ENCODE measurements at regions not wholly inside any gene's neighbourhood (a gene's known extent, or its start where the extent isn't known, plus 50 kb on each side); places are given as distances from the start of the nearest gene placed in this dataset.

GRCh38 chr5:60357302-60357701, 342.7 kb downstream of the DEPDC1B start:
- no peaks in the 10 kb centered on the region for H3K36me3 Mint-ChIP-seq
- H3K4me3 Mint-ChIP-seq, result no peak overlapping the region
- DNase-seq (ENCODE audit: low spot score), result no peak
- H3K27me3 Mint-ChIP-seq, result no peaks in the 10 kb centered on the region
- H3K9me3 Mint-ChIP-seq, result peaks cover 3% of the 10 kb centered on the region
- no peaks in the 10 kb centered on the region for H3K4me1 Mint-ChIP-seq (ENCODE audit: low read depth in 2 of 2)
- ATAC-seq, result no peak
- no peak overlapping the region for H3K27ac Mint-ChIP-seq

DNA sequence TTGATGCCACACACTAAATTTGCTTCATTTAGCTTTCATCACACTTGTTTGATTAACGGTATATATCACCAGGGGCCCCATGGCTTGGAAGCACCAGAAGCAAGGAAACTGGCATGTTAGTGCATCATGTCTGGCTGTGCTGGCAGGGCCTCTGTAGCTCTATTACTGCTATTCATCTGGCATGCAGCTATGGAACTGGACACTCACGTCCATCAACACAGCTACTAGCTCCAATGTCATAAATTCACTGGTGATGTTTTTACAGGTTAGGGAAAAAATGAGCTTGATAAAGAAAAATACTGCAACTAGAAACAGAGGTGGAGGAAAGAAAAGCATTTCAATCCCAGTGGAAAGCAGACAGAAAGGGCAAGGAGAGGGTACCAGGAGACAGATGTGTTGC, 343.2 kb downstream of the DEPDC1B start:
- Mint-ChIP-seq H3K36me3 (no peaks in the 10 kb centered on the region), H3K9me3 (peaks cover 6% of the 10 kb centered on the region), H3K27ac (no peak overlapping the region), H3K4me1 (ENCODE audit: low read depth in 2 of 2) (no peaks in the 10 kb centered on the region), H3K4me3 (no peak overlapping the region), H3K27me3 (no peaks in the 10 kb centered on the region)
- ATAC-seq, result no peak
- no peak for DNase-seq (ENCODE audit: low spot score)

DNA sequence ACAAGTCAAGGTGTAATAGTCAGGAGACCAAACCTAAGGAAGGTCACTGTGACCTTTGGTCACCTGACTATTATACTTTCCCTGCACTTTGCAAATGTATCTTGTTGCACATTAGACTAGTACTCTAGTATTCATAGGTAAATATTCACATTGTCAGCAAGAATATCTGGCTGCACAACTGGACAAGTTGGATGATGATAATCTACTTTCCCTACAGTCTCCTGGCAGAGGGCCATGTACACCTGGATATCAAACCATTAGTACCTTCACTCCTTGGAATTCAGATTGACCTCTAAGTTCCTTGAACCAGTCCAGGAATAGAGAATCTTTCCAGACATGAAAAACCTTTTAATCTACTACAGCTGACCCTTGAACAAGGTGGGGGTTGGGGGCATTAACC, 344.8 kb downstream of the DEPDC1B start:
- ATAC-seq (no peak), DNase-seq (ENCODE audit: low spot score) (no peak)
- Mint-ChIP-seq H3K9me3 (peaks cover 6% of the 10 kb centered on the region), H3K27me3 (no peaks in the 10 kb centered on the region), H3K4me1 (ENCODE audit: low read depth in 2 of 2) (no peaks in the 10 kb centered on the region), H3K27ac (no peak overlapping the region), H3K4me3 (no peak overlapping the region), H3K36me3 (no peaks in the 10 kb centered on the region)

- H3K4me3 Mint-ChIP-seq, result no peak overlapping the region
- no peaks in the 10 kb centered on the region for H3K36me3 Mint-ChIP-seq
- DNase-seq (ENCODE audit: low spot score) (no peak), ATAC-seq (no peak)
- H3K27ac Mint-ChIP-seq, result no peak overlapping the region
- H3K9me3 Mint-ChIP-seq, result peaks cover 3% of the 10 kb centered on the region
- H3K27me3 Mint-ChIP-seq, result no peaks in the 10 kb centered on the region
- no peaks in the 10 kb centered on the region for H3K4me1 Mint-ChIP-seq (ENCODE audit: low read depth in 2 of 2)
These were observed 345.7 kb downstream of the DEPDC1B start for GRCh38 chr5:60354311-60354710.

GRCh38 chr5:60352992-60353599, 346.9 kb downstream of the DEPDC1B start:
- Mint-ChIP-seq H3K4me3 (no peak overlapping the region), H3K36me3 (no peaks in the 10 kb centered on the region), H3K27ac (no peak overlapping the region), H3K27me3 (no peaks in the 10 kb centered on the region), H3K9me3 (peaks cover 3% of the 10 kb centered on the region), H3K4me1 (ENCODE audit: low read depth in 2 of 2) (no peaks in the 10 kb centered on the region)
- ATAC-seq (no peak), DNase-seq (ENCODE audit: low spot score) (no peak)

DNA sequence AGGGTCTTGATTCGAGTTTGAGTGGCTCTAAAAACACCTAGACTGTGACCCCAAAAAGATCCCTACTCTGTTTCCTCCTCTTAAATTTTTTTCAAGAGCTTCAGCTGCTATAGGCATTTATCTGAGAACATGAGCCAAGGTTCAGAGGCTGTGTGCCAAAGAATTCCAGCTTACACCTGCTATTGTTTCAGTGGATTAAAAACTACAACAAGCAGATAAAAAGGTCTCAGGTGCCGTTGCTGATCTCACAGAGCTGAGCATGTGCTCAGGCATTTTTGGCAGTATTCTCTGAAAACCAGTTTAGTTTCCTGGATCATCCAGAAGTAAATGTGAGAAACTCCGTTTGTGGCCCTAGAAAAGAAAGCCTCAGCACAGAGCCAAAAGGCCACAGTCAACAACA, 349.2 kb downstream of the DEPDC1B start:
- H3K4me3 Mint-ChIP-seq, result no peak overlapping the region
- no peaks in the 10 kb centered on the region for H3K27me3 Mint-ChIP-seq
- DNase-seq (ENCODE audit: low spot score) (no peak), ATAC-seq (no peak)
- H3K36me3 Mint-ChIP-seq, result no peaks in the 10 kb centered on the region
- H3K27ac Mint-ChIP-seq, result no peak overlapping the region
- H3K9me3 Mint-ChIP-seq, result peaks cover 3% of the 10 kb centered on the region
- no peaks in the 10 kb centered on the region for H3K4me1 Mint-ChIP-seq (ENCODE audit: low read depth in 2 of 2)

DNA sequence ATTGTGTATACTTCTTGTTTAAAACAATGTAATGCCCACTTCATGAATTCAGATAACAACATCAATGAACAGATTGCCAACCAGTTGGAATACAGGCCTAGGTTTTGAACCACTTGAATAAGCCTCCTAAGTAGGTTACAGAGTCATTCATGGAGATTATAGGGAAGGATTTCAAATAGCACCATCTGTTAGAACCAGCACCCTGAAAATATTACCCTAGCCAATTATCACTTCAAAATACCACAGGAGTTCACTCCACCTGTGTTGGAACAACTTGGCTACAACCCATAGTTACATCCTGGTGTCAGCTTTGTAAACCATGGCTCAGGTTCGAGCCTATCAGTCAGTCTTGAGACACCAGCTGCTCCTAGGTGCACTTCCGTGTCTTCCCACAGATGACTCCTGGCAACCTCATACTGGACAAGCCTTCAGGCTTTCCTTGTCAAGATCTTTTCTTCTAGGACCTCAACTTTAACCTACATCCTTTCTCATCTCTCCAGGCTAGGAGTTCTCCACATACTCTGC, 350.0 kb downstream of the DEPDC1B start:
- peaks cover 3% of the 10 kb centered on the region for H3K9me3 Mint-ChIP-seq
- ATAC-seq (no peak), DNase-seq (ENCODE audit: low spot score) (no peak)
- no peak overlapping the region for H3K27ac Mint-ChIP-seq
- no peak overlapping the region for H3K4me3 Mint-ChIP-seq
- no peaks in the 10 kb centered on the region for H3K27me3 Mint-ChIP-seq
- no peaks in the 10 kb centered on the region for H3K36me3 Mint-ChIP-seq
- H3K4me1 Mint-ChIP-seq (ENCODE audit: low read depth in 2 of 2), result no peaks in the 10 kb centered on the region

GRCh38 chr5:60346393-60346792, 353.6 kb downstream of the DEPDC1B start:
- Mint-ChIP-seq H3K27me3 (no peaks in the 10 kb centered on the region), H3K27ac (no peak overlapping the region), H3K4me1 (ENCODE audit: low read depth in 2 of 2) (no peaks in the 10 kb centered on the region), H3K9me3 (no peaks in the 10 kb centered on the region), H3K4me3 (no peak overlapping the region), H3K36me3 (no peaks in the 10 kb centered on the region)
- no peak for ATAC-seq
- DNase-seq (ENCODE audit: low spot score), result no peak

DNA sequence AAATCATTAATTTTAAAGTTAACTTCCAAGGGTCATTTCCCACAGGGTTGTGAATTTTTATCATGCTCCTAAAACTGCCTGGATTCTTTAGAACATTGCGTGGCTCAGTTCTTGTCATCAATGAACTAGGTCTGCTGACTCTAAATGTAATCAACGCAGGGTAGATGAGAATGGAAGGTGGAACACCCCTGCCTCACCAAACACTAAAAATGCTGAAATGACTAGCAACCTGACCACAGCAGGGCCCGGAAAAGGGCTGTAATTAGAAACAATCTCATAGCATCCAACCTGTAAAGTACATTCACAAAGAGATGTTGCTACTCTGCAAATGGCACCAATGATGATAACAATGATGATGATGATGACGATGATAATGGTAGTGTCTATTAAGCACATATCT, 356.9 kb downstream of the DEPDC1B start:
- ATAC-seq, result no peak
- H3K9me3 Mint-ChIP-seq, result no peaks in the 10 kb centered on the region
- no peaks in the 10 kb centered on the region for H3K36me3 Mint-ChIP-seq
- H3K4me1 Mint-ChIP-seq (ENCODE audit: low read depth in 2 of 2), result no peaks in the 10 kb centered on the region
- DNase-seq (ENCODE audit: low spot score), result no peak
- no peaks in the 10 kb centered on the region for H3K27me3 Mint-ChIP-seq
- no peak overlapping the region for H3K4me3 Mint-ChIP-seq
- no peak overlapping the region for H3K27ac Mint-ChIP-seq

GRCh38 chr5:60340965-60341471, 358.9 kb downstream of the DEPDC1B start:
- Mint-ChIP-seq H3K36me3 (no peaks in the 10 kb centered on the region), H3K27me3 (no peaks in the 10 kb centered on the region), H3K9me3 (no peaks in the 10 kb centered on the region), H3K4me3 (no peak overlapping the region), H3K27ac (no peak overlapping the region), H3K4me1 (ENCODE audit: low read depth in 2 of 2) (no peaks in the 10 kb centered on the region)
- DNase-seq (ENCODE audit: low spot score) (no peak), ATAC-seq (no peak)

- Mint-ChIP-seq H3K4me3 (no peak overlapping the region), H3K4me1 (ENCODE audit: low read depth in 2 of 2) (no peaks in the 10 kb centered on the region), H3K36me3 (no peaks in the 10 kb centered on the region), H3K9me3 (no peaks in the 10 kb centered on the region), H3K27ac (no peak overlapping the region), H3K27me3 (no peaks in the 10 kb centered on the region)
- DNase-seq (ENCODE audit: low spot score), result no peak
- ATAC-seq, result no peak
These were observed 359.6 kb downstream of the DEPDC1B start for GRCh38 chr5:60340326-60340725.

GRCh38 chr5:60339691-60340201, 360.2 kb downstream of the DEPDC1B start:
- Mint-ChIP-seq H3K27me3 (no peaks in the 10 kb centered on the region), H3K4me1 (ENCODE audit: low read depth in 2 of 2) (no peaks in the 10 kb centered on the region), H3K27ac (no peak overlapping the region), H3K36me3 (no peaks in the 10 kb centered on the region), H3K9me3 (no peaks in the 10 kb centered on the region), H3K4me3 (no peak overlapping the region)
- DNase-seq (ENCODE audit: low spot score), result no peak
- no peak for ATAC-seq

GRCh38 chr5:60338846-60339245, 361.1 kb downstream of the DEPDC1B start:
- no peaks in the 10 kb centered on the region for H3K9me3 Mint-ChIP-seq
- H3K4me3 Mint-ChIP-seq, result no peak overlapping the region
- H3K4me1 Mint-ChIP-seq (ENCODE audit: low read depth in 2 of 2), result no peaks in the 10 kb centered on the region
- H3K36me3 Mint-ChIP-seq, result no peaks in the 10 kb centered on the region
- H3K27ac Mint-ChIP-seq, result no peak overlapping the region
- DNase-seq (ENCODE audit: low spot score) (no peak), ATAC-seq (no peak)
- no peaks in the 10 kb centered on the region for H3K27me3 Mint-ChIP-seq

DNA sequence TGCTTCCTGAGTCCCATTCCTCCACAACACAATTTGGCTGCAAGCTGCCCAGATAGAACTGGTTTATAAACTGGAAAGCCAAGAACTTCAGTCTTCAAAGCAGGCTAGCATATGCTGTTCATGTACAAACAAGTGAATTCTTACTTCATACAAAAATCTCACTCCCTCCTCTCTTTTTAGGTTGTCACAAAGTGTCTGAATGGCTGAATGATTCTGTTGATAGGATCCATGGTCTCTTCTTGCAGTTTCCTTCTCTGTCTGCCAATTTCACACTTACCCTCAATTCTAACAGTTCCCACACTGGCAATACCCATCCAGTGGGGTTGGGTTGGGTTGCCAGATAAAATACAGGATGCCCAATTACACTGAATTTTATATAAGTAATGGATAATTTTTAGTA, 363.5 kb downstream of the DEPDC1B start:
- Mint-ChIP-seq H3K27me3 (no peaks in the 10 kb centered on the region), H3K36me3 (no peaks in the 10 kb centered on the region), H3K27ac (no peak overlapping the region), H3K4me1 (ENCODE audit: low read depth in 2 of 2) (no peaks in the 10 kb centered on the region), H3K9me3 (no peaks in the 10 kb centered on the region), H3K4me3 (no peak overlapping the region)
- ATAC-seq (no peak), DNase-seq (ENCODE audit: low spot score) (no peak)

DNA sequence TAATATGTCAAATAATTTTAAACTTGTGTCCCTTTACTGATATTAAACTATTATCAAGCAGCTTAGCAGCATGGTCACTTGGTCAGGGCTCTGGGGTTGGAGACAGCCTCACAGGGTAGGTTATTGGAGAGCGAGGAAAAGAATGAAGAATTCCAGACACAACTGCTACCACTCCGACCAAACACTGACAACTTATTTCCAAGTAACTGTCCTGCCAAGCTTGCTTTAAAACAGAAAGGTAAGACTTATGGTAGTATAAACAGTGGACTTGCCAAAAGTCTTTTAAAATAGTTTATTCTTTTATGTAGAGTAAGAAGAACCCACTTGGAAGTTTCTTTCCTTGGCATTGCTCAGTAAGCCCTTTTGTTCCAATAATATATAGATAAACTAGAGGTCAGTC, 364.1 kb downstream of the DEPDC1B start:
- no peak for ATAC-seq
- Mint-ChIP-seq H3K4me1 (ENCODE audit: low read depth in 2 of 2) (no peaks in the 10 kb centered on the region), H3K27me3 (no peaks in the 10 kb centered on the region), H3K9me3 (no peaks in the 10 kb centered on the region), H3K4me3 (no peak overlapping the region), H3K36me3 (no peaks in the 10 kb centered on the region), H3K27ac (no peak overlapping the region)
- DNase-seq (ENCODE audit: low spot score), result no peak

All from natural killer cell treated with Interleukin-12 subunit alpha and Interleukin-12 subunit beta and Interleukin-15 and Interleukin-18, amount 100 ng/mL, for 72 hours (primary cell).